ENCODE measurements at regions not wholly inside any gene's neighbourhood (a gene's known extent, or its start where the extent isn't known, plus 50 kb on each side); places are given as distances from the start of the nearest gene placed in this dataset.

DNA sequence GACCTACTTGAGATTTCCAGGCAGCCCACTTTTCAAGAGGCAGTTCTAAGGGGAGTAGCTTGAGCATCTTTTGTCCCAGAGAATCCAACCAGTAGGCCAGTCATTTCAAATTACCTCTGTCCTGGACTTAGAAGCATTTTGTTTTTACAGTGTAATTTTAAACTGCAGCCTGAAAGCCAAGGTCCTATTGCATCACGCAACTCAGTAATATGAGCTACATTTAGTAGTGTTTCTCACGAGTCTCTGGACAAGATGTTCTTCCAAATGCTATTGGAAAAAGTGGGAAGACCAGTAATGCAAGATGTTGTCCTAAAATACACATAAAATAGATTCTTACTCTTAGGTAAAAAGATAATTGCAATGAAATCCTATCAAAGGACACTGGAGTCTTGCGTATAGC, 182.5 kb upstream of the ARX start:
- TF ChIP-seq, protein P1, sequence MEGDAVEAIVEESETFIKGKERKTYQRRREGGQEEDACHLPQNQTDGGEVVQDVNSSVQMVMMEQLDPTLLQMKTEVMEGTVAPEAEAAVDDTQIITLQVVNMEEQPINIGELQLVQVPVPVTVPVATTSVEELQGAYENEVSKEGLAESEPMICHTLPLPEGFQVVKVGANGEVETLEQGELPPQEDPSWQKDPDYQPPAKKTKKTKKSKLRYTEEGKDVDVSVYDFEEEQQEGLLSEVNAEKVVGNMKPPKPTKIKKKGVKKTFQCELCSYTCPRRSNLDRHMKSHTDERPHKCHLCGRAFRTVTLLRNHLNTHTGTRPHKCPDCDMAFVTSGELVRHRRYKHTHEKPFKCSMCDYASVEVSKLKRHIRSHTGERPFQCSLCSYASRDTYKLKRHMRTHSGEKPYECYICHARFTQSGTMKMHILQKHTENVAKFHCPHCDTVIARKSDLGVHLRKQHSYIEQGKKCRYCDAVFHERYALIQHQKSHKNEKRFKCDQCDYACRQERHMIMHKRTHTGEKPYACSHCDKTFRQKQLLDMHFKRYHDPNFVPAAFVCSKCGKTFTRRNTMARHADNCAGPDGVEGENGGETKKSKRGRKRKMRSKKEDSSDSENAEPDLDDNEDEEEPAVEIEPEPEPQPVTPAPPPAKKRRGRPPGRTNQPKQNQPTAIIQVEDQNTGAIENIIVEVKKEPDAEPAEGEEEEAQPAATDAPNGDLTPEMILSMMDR (IDR thresholded peaks at IDR 0.05; ENCODE audit: low read depth, low read length, poor library complexity, severe bottlenecking) = no peak
- TF ChIP-seq EZH2phosphoT487 (IDR thresholded peaks at IDR 0.05; ENCODE audit: borderline replicate concordance, low read length) = no peak
